H9 (cell line): ENCODE measurements at regions not wholly inside any gene's neighbourhood (a gene's known extent, or its start where the extent isn't known, plus 50 kb on each side); places are given as distances from the start of the nearest gene placed in this dataset.
"Not testable (repeated sequence)": the region's sequence is repeated elsewhere in the genome, so short reads cannot be mapped to it uniquely, and the experiment has no call there.

Source experiments
- DNase-seq: peaks from one replicate; pipeline ENCODE4 v3.0.0-alpha.2; 2017
- H2AFZ ChIP-seq: one replicate; pipeline ENCODE4 v1.6.1; 2013; ENCODE audit warnings: mild to moderate bottlenecking, low read length, control low read depth, moderate library complexity
- H2AK5ac ChIP-seq: 2 replicates; pipeline ENCODE4 v1.6.1; 2013; ENCODE audit warnings: low read length, control low read depth, mixed read lengths; ENCODE audit not compliant: insufficient read length
- H2BK120ac ChIP-seq: one replicate; pipeline ENCODE4 v1.6.1; 2013; ENCODE audit warnings: low read depth, mild to moderate bottlenecking, low read length, control low read depth, inconsistent platforms; ENCODE audit not compliant: poor library complexity, severe bottlenecking
- H2BK12ac ChIP-seq: 2 replicates; pipeline ENCODE4 v1.6.1; 2013; ENCODE audit warnings: low read length, control low read depth, mixed read lengths, low read depth; ENCODE audit not compliant: insufficient read length
- H2BK15ac ChIP-seq: 2 replicates; pipeline ENCODE4 v1.6.1; 2013; ENCODE audit warnings: low read depth, low read length, control low read depth
- H2BK20ac ChIP-seq: one replicate; pipeline ENCODE4 v1.6.1; 2013; ENCODE audit warnings: low read depth, mild to moderate bottlenecking, low read length, control low read depth, inconsistent platforms; ENCODE audit not compliant: poor library complexity, severe bottlenecking
- H2BK5ac ChIP-seq: 2 replicates; pipeline ENCODE4 v1.6.1; 2013; ENCODE audit warnings: low read length, control low read depth, mixed read lengths; ENCODE audit not compliant: insufficient read length
- H3K14ac ChIP-seq: 2 replicates; pipeline ENCODE4 v1.6.1; 2013; ENCODE audit warnings: low read length, control low read depth; ENCODE audit not compliant: insufficient read depth
- H3K18ac ChIP-seq: 2 replicates; pipeline ENCODE4 v1.6.1; 2013; ENCODE audit warnings: low read depth, mild to moderate bottlenecking, mixed read lengths, low read length, control low read depth; ENCODE audit not compliant: insufficient read length
- H3K23ac ChIP-seq: 2 replicates; pipeline ENCODE4 v1.6.1; 2013; ENCODE audit warnings: low read length, control low read depth, mixed read lengths, low read depth; ENCODE audit not compliant: insufficient read length
- H3K23me2 ChIP-seq: 2 replicates; pipeline ENCODE4 v1.6.1; 2013; ENCODE audit warnings: low read depth, mild to moderate bottlenecking, mixed read lengths, low read length, control low read depth; ENCODE audit not compliant: insufficient read length, poor library complexity, severe bottlenecking
- H3K27ac ChIP-seq: 2 replicates; pipeline ENCODE4 v1.5.1; 2013; ENCODE audit warnings: low read length, control low read depth, mixed read lengths, low read depth; ENCODE audit not compliant: insufficient read length
- H3K27me3 ChIP-seq: 2 replicates; pipeline ENCODE4 v1.6.1; 2013; ENCODE audit warnings: low read length, control low read depth, inconsistent platforms; ENCODE audit not compliant: insufficient read depth
- H3K4ac ChIP-seq: 2 replicates; pipeline ENCODE4 v1.6.1; 2013; ENCODE audit warnings: low read depth, mild to moderate bottlenecking, control low read depth, inconsistent platforms, low read length, moderate library complexity
- H3K4me1 ChIP-seq: 2 replicates; pipeline ENCODE4 v1.6.1; 2013; ENCODE audit warnings: low read length, control low read depth, inconsistent platforms; ENCODE audit not compliant: insufficient read depth
- H3K4me2 ChIP-seq: 2 replicates; pipeline ENCODE4 v1.6.1; 2013; ENCODE audit warnings: low read length, control low read depth, mixed read lengths; ENCODE audit not compliant: insufficient read length, insufficient read depth
- H3K56ac ChIP-seq: 2 replicates; pipeline ENCODE4 v1.6.1; 2013; ENCODE audit warnings: low read depth, mild to moderate bottlenecking, mixed read lengths, low read length, control low read depth; ENCODE audit not compliant: insufficient read length
- H3K79me1 ChIP-seq: 2 replicates; pipeline ENCODE4 v1.6.1; 2013; ENCODE audit warnings: low read depth, mild to moderate bottlenecking, moderate library complexity, low read length, control low read depth, inconsistent platforms; ENCODE audit not compliant: insufficient read depth, poor library complexity, severe bottlenecking
- H3K79me2 ChIP-seq: 2 replicates; pipeline ENCODE4 v1.6.1; 2013; ENCODE audit warnings: low read length, control low read depth, inconsistent platforms; ENCODE audit not compliant: insufficient read depth
- H3K9ac ChIP-seq: 2 replicates; pipeline ENCODE4 v1.6.1; 2013; ENCODE audit warnings: low read length, control low read depth, mixed read lengths; ENCODE audit not compliant: insufficient read length; ENCODE audit errors: extremely low read depth
- H3K9me3 ChIP-seq: one replicate; pipeline ENCODE4 v1.6.1; 2013; ENCODE audit warnings: low read depth, low read length, inconsistent platforms; ENCODE audit not compliant: control insufficient read depth
- H3T11ph ChIP-seq: one replicate; pipeline ENCODE4 v1.6.1; 2013; ENCODE audit warnings: mild to moderate bottlenecking, low read length, control low read depth, inconsistent platforms
- H4K20me1 ChIP-seq: one replicate; pipeline ENCODE4 v1.6.1; 2013; ENCODE audit not compliant: control insufficient read depth, insufficient read length, insufficient read depth
- H4K5ac ChIP-seq: 2 replicates; pipeline ENCODE4 v1.6.1; 2013; ENCODE audit warnings: low read depth, mild to moderate bottlenecking, mixed read lengths, low read length, control low read depth; ENCODE audit not compliant: insufficient read length
- H4K8ac ChIP-seq: replicated peaks from 2 replicates; pipeline ENCODE4 v1.6.1; 2013; ENCODE audit warnings: low read length, control low read depth, mixed read lengths, low read depth; ENCODE audit not compliant: insufficient read length
- H4K91ac ChIP-seq: 2 replicates; pipeline ENCODE4 v1.6.1; 2013; ENCODE audit warnings: low read depth, mild to moderate bottlenecking, moderate library complexity, mixed read lengths, low read length, control low read depth; ENCODE audit not compliant: insufficient read length
- H3K27ac Mint-ChIP-seq, 3 experiments: 2 replicates in 2 of 3; 3 replicates in 1 of 3; pipeline ENCODE4 v1.8.0; 2020 to 2021; ENCODE audit warnings: mixed read lengths in 3 of 3, mild to moderate bottlenecking in 1 of 3, moderate library complexity in 1 of 3
- H3K27me3 Mint-ChIP-seq: 2 replicates; pipeline ENCODE4 v1.8.0; 2021; ENCODE audit warnings: low read depth, mild to moderate bottlenecking, moderate library complexity, mixed read lengths
- H3K36me3 Mint-ChIP-seq, 3 experiments: 2 replicates in 2 of 3; 3 replicates in 1 of 3; pipeline ENCODE4 v1.8.0; 2020 to 2021; ENCODE audit warnings: low read depth in 3 of 3, mixed read lengths in 3 of 3; ENCODE audit not compliant: insufficient read depth in 1 of 3
- H3K4me1 Mint-ChIP-seq, 2 experiments: 2 replicates each; pipeline ENCODE4 v1.8.0; 2020; ENCODE audit warnings: mixed read lengths in 2 of 2
- H3K4me3 Mint-ChIP-seq, 2 experiments: 2 replicates in 1 of 2; 3 replicates in 1 of 2; pipeline ENCODE4 v1.8.0; 2020 to 2021; ENCODE audit warnings: mild to moderate bottlenecking in 2 of 2, mixed read lengths in 2 of 2, moderate library complexity in 1 of 2
- H3K9me3 Mint-ChIP-seq, 2 experiments: 2 replicates in 1 of 2; 3 replicates in 1 of 2; pipeline ENCODE4 v1.8.0; 2020; ENCODE audit warnings: mild to moderate bottlenecking in 2 of 2, mixed read lengths in 2 of 2, moderate library complexity in 1 of 2
- CTCF ChIP-seq: fragments of 200-600 bp; sonication (generic); conservative IDR thresholded peaks from 3 replicates; pipeline ENCODE4 v1.8.0; 2021; ENCODE audit warnings: antibody characterized with exemption, mild to moderate bottlenecking
- WGBS: extraction: QIAGEN DNeasy Blood & Tissue Kit; methylation state at CpG from one replicate; pipeline ENCODE4 v1.1.7; 2013; ENCODE audit warnings: missing lambda C conversion rate, low lambda C conversion rate, mixed read lengths; ENCODE audit not compliant: insufficient read length; ENCODE audit errors: extremely low coverage; 5-methylcytosine and 5-hydroxymethylcytosine counted together

- not testable (repeated sequence) for H3K9ac ChIP-seq, H3K14ac ChIP-seq, H3K4ac ChIP-seq, H2BK15ac ChIP-seq, H2BK20ac ChIP-seq, H4K20me1 ChIP-seq, H2AK5ac ChIP-seq, H4K8ac ChIP-seq, H2BK5ac ChIP-seq, H3K18ac ChIP-seq, H3K23ac ChIP-seq, H2BK12ac ChIP-seq, H3K4me3 Mint-ChIP-seq, H3K9me3 ChIP-seq, H3K4me1 Mint-ChIP-seq, H3K4me2 ChIP-seq, H3K27me3 ChIP-seq, H4K5ac ChIP-seq, H3K27me3 Mint-ChIP-seq, H3T11ph ChIP-seq, H3K23me2 ChIP-seq, H4K91ac ChIP-seq, H3K56ac ChIP-seq, H3K27ac ChIP-seq, H3K4me1 ChIP-seq, H2AFZ ChIP-seq, H3K79me1 ChIP-seq, H3K79me2 ChIP-seq, H2BK120ac ChIP-seq, H3K9me3 Mint-ChIP-seq
- peaks cover 14 to 29% (median 27%) of the 10 kb centered on the region in 3 experiments; a peak in 6 of 7 replicates for H3K36me3 Mint-ChIP-seq
- peak; percentile 69 for TF ChIP-seq CTCF
- 0 out of 7 replicates have a peak overlapping the region, but pooled peaks of 1 of the 3 experiments have one; percentile 17 for H3K27ac Mint-ChIP-seq
- peak; percentile 64 for DNase-seq
- WGBS, result no CpG with 5 or more reads among the region's 6 CpGs
Observed at GRCh38 chr5:21469523-21470101, 1383.5 kb downstream of the CDH12 start.

GRCh38 chr5:21467544-21467943, 1385.6 kb downstream of the CDH12 start:
- WGBS, result no CpG with 5 or more reads among the region's 5 CpGs
- not testable (repeated sequence) for H3K23me2 ChIP-seq, H3K14ac ChIP-seq, DNase-seq, H4K91ac ChIP-seq, H3K18ac ChIP-seq, H4K5ac ChIP-seq, H3K27me3 ChIP-seq, H3K4me1 ChIP-seq, H2BK5ac ChIP-seq, H3K4me2 ChIP-seq, H3K9me3 ChIP-seq, H3K9me3 Mint-ChIP-seq, H3K9ac ChIP-seq, H4K20me1 ChIP-seq, H3K4me3 Mint-ChIP-seq, H2BK12ac ChIP-seq, H3K27ac Mint-ChIP-seq, H3K4me1 Mint-ChIP-seq, H3K4ac ChIP-seq, H3K23ac ChIP-seq, H3K27me3 Mint-ChIP-seq, H3K56ac ChIP-seq, H2AK5ac ChIP-seq, H2BK15ac ChIP-seq, H2BK20ac ChIP-seq, H3K27ac ChIP-seq, H3K79me1 ChIP-seq, H2BK120ac ChIP-seq, H2AFZ ChIP-seq, H4K8ac ChIP-seq, H3K79me2 ChIP-seq, H3T11ph ChIP-seq
- peaks cover 14 to 23% (median 21%) of the 10 kb centered on the region in 3 experiments; a peak in 6 of 7 replicates for H3K36me3 Mint-ChIP-seq
